ENCODE measurements at regions not wholly inside any gene's neighbourhood (a gene's known extent, or its start where the extent isn't known, plus 50 kb on each side); places are given as distances from the start of the nearest gene placed in this dataset.

DNA sequence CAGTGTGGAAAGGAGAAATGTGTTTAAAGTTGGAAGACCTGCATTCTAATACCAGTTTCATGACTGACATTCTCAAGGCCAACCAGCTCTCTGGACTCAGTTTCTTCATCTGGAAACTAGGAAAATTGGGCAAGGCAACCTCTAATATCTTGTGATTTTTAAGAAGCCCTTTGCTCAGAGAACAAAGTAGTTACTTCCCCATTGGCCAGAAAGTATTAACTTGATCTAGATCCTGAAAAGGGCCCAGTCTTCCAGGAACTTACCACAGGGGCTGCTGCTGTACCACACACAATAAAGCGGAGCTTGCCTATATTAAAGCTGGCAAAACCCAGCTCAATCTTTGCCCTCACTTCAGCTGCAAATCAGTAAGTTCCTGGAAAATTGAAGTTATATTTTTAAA lies 155.6 kb upstream of the ADO start:
- H3K4me1 ChIP-seq (ENCODE audit: control insufficient read depth, insufficient read depth, low read length): no peaks in the 10 kb centered on the region

GRCh38 chr10:62650411-62650810 lies 154.1 kb upstream of the ADO start:
- Histone ChIP-seq H3K27me3 (ENCODE audit: control insufficient read depth, insufficient read depth, low read length, poor library complexity, severe bottlenecking) (no peaks in the 10 kb centered on the region), H3K4me3 (ENCODE audit: low read length) (no peak overlapping the region), H3K4me1 (ENCODE audit: control insufficient read depth, insufficient read depth, low read length) (no peaks in the 10 kb centered on the region), H3K9me3 (ENCODE audit: control insufficient read depth, low read length) (no peaks in the 10 kb centered on the region), H3K27ac (ENCODE audit: low read depth, low read length) (no peak overlapping the region), H3K9ac (ENCODE audit: extremely low read depth, low read length, poor library complexity, severe bottlenecking) (no peak overlapping the region), H3K36me3 (ENCODE audit: control insufficient read depth, insufficient read depth, low read length) (no peaks in the 10 kb centered on the region)
- DNase-seq: no peak
- Mint-ChIP-seq H3K27ac (no peak overlapping the region), H3K4me1 (peaks cover 3% of the 10 kb centered on the region), H3K36me3 (ENCODE audit: low read depth) (no peaks in the 10 kb centered on the region), H3K4me3 (no peak overlapping the region), H3K27me3 (ENCODE audit: insufficient read depth) (no peaks in the 10 kb centered on the region), H3K9me3 (no peaks in the 10 kb centered on the region)
- no peak for TF ChIP-seq CTCF (conservative IDR thresholded peaks at IDR 0.05)
- 100% methylated on average over 1 of the region's 2 CpGs; no CpG with 5 or more reads in 1 of the 2 experiments for WGBS, 2 experiments (ENCODE audit: insufficient coverage in 1 of 2, insufficient read length in 1 of 2)

More for the DNA sequence above, 155.6 kb upstream of the ADO start:
- H3K27me3 ChIP-seq (ENCODE audit: control insufficient read depth, insufficient read depth, low read length, poor library complexity, severe bottlenecking): no peaks in the 10 kb centered on the region
- Mint-ChIP-seq H3K4me3 (no peak overlapping the region), H3K9me3 (no peaks in the 10 kb centered on the region), H3K4me1 (peaks cover 3% of the 10 kb centered on the region), H3K27me3 (ENCODE audit: insufficient read depth) (no peaks in the 10 kb centered on the region), H3K36me3 (ENCODE audit: low read depth) (no peaks in the 10 kb centered on the region), H3K27ac (no peak overlapping the region)
- 92% methylated on average over 1 of the region's 1 CpG; no CpG with 5 or more reads in 1 of the 2 experiments for WGBS, 2 experiments (ENCODE audit: insufficient coverage in 1 of 2, insufficient read length in 1 of 2)
- H3K4me3 ChIP-seq (ENCODE audit: low read length): no peak overlapping the region
- no peak for TF ChIP-seq CTCF (conservative IDR thresholded peaks at IDR 0.05)
- no peak overlapping the region for H3K9ac ChIP-seq (ENCODE audit: extremely low read depth, low read length, poor library complexity, severe bottlenecking)
- no peaks in the 10 kb centered on the region for H3K9me3 ChIP-seq (ENCODE audit: control insufficient read depth, low read length)
- H3K27ac ChIP-seq (ENCODE audit: low read depth, low read length): no peak overlapping the region
- H3K36me3 ChIP-seq (ENCODE audit: control insufficient read depth, insufficient read depth, low read length): no peaks in the 10 kb centered on the region
- no peak for DNase-seq

- Histone ChIP-seq H3K36me3 (ENCODE audit: control insufficient read depth, insufficient read depth, low read length) (no peaks in the 10 kb centered on the region), H3K27ac (ENCODE audit: low read depth, low read length) (no peak overlapping the region), H3K9me3 (ENCODE audit: control insufficient read depth, low read length) (no peaks in the 10 kb centered on the region), H3K4me3 (ENCODE audit: low read length) (no peak overlapping the region), H3K9ac (ENCODE audit: extremely low read depth, low read length, poor library complexity, severe bottlenecking) (no peak overlapping the region), H3K4me1 (ENCODE audit: control insufficient read depth, insufficient read depth, low read length) (no peaks in the 10 kb centered on the region), H3K27me3 (ENCODE audit: control insufficient read depth, insufficient read depth, low read length, poor library complexity, severe bottlenecking) (no peaks in the 10 kb centered on the region)
- Mint-ChIP-seq H3K4me1 (peaks cover 3% of the 10 kb centered on the region), H3K36me3 (ENCODE audit: low read depth) (no peaks in the 10 kb centered on the region), H3K27ac (no peak overlapping the region), H3K27me3 (ENCODE audit: insufficient read depth) (no peaks in the 10 kb centered on the region), H3K9me3 (no peaks in the 10 kb centered on the region), H3K4me3 (no peak overlapping the region)
- WGBS, 2 experiments (ENCODE audit: insufficient coverage in 1 of 2, insufficient read length in 1 of 2): 87 to 100% methylated on average over 2 of the region's 2 CpGs
- no peak for DNase-seq
- TF ChIP-seq CTCF (conservative IDR thresholded peaks at IDR 0.05): no peak
These were observed 153.2 kb upstream of the ADO start for GRCh38 chr10:62651341-62651740.

Measured in endodermal cell (in vitro differentiated cells).